Activated naive CD8-positive, alpha-beta T cell treated with anti-CD3 and anti-CD28 coated beads, Interleukin-2, amount 10 ng/mL, durations not matched to agents 7 days and 5 days (primary cell): ENCODE measurements at regions not wholly inside any gene's neighbourhood (a gene's known extent, or its start where the extent isn't known, plus 50 kb on each side); places are given as distances from the start of the nearest gene placed in this dataset.

Experiments used
- ATAC-seq: fragments of 150-1000 bp; cut with Tn5 transposase; one replicate; pipeline ENCODE4 v1.10.0; 2021; ENCODE audit warnings: low read depth, moderate library complexity
- POLR2A ChIA-PET: fragments of 350-600 bp; sonication (Branson Sonifier 250); formaldehyde crosslinking; loops from one replicate; lab custom pipeline; 2021; ENCODE audit warnings: antibody characterized with exemption; lab: Charles Lee
- DNase-seq: peaks from one replicate; pipeline ENCODE4 v3.0.0; 2021
- H3K27ac Mint-ChIP-seq: one replicate; pipeline ENCODE4 v1.8.0; 2022; ENCODE audit warnings: mild to moderate bottlenecking, mixed read lengths
- H3K27me3 Mint-ChIP-seq: one replicate; pipeline ENCODE4 v1.8.0; 2022; ENCODE audit warnings: mild to moderate bottlenecking, moderate library complexity, mixed read lengths
- H3K36me3 Mint-ChIP-seq: one replicate; pipeline ENCODE4 v1.8.0; 2021; ENCODE audit warnings: mild to moderate bottlenecking, mixed read lengths
- H3K4me1 Mint-ChIP-seq: one replicate; pipeline ENCODE4 v1.8.0; 2021; ENCODE audit warnings: mixed read lengths
- H3K4me3 Mint-ChIP-seq: one replicate; pipeline ENCODE4 v1.8.0; 2022; ENCODE audit warnings: mild to moderate bottlenecking, moderate library complexity, mixed read lengths
- H3K9me3 Mint-ChIP-seq: one replicate; pipeline ENCODE4 v1.8.0; 2021; ENCODE audit warnings: mixed read lengths

DNA sequence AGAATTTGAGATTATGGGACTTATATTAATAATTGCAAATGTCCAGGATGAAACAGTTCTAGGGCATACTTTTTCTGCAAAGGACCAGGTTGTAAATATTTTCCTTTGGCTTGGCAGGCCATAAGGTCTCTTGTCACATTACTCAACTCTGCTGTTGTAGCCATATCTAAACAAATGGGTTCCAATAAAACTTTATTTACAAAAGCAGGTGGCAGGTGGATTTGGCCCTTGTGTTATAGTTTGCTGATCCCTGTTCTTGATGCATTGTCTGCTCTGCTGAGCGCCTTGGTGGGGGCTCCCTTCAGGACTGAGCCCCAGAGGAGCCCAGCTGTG is 258.5 kb downstream of the FOXD2 start:
- Mint-ChIP-seq H3K9me3 (no peaks in the 10 kb centered on the region), H3K4me1 (no peaks in the 10 kb centered on the region), H3K36me3 (no peaks in the 10 kb centered on the region), H3K27me3 (no peaks in the 10 kb centered on the region), H3K4me3 (no peak overlapping the region), H3K27ac (no peak overlapping the region)
- ATAC-seq (no peak), DNase-seq (no peak)
- POLR2A ChIA-PET = no interaction called here

DNA sequence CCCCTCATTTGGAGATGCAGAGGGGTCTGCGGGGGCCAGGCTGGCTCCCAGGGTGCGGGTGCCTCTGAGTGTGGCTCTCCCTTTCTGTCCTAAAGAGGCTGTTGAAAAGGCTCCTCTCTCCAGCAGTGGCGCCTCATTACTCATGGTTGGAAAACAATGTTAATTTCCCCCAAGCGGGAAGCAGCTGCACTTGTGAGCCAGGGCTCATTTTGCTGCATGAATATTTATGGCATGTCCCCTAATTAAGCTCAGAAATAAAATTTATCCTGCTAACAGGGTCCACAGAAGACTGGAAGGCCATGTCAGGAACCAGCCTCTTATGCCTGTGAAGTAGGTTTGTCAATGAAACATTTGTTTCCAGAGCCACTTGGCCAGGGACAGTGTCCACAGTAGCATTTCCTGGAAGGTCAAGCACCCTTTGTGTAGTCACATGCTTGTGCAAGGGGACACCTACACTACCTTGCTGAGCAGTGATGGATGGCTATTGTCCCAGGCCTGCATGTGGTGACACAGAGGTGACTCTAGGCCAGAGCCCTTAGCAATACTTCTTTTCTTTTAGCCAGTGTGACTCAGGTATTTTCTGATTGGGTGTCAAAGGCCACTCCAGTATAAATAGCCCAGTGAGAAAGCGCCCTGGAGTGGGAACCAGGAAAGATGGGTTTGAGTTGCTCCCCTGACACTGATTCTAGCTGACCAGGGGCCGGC is 259.0 kb downstream of the FOXD2 start:
- no peak overlapping the region for H3K27ac Mint-ChIP-seq
- H3K4me3 Mint-ChIP-seq = no peak overlapping the region
- no peaks in the 10 kb centered on the region for H3K4me1 Mint-ChIP-seq
- no peaks in the 10 kb centered on the region for H3K9me3 Mint-ChIP-seq
- no peaks in the 10 kb centered on the region for H3K36me3 Mint-ChIP-seq
- no peak for DNase-seq
- ATAC-seq = no peak
- POLR2A ChIA-PET = no interaction called here
- no peaks in the 10 kb centered on the region for H3K27me3 Mint-ChIP-seq

DNA sequence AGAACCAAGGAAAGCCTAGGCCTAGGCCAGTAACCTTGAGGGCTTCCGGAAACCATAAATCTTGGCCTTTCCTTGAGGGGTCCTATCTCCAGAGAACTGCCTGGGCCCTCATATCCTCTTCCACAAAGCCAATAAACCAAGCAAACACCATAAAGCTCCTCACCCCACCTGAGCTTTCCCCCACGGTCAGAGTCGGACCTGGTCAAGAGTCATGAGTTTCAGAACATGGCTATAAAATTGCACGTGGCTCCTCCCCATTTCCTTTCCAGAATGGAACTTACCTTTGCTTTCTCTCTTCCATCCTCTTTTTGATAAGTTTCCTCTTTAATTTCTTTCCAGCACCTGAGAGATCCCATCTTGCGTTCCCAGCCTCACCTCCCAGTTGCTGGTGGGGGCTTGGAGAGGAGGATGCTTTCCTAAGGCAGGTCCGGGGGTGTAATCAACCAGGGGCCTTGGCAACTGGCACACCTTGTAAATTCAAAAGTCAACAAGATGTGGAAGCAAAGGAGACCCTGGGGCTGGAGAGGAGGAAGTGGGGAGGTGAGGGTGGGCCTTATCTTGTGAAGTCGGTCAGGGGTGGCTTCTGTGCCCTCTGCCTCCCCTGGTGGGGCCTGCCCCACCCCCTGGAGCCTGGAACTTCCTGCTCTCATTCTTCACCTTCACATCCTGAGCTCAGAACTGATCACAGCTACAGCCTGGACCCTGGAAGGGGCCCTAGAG is 259.9 kb downstream of the FOXD2 start:
- Mint-ChIP-seq H3K27me3 (no peaks in the 10 kb centered on the region), H3K27ac (no peak overlapping the region), H3K9me3 (no peaks in the 10 kb centered on the region), H3K4me1 (no peaks in the 10 kb centered on the region), H3K36me3 (no peaks in the 10 kb centered on the region), H3K4me3 (no peak overlapping the region)
- POLR2A ChIA-PET = no interaction called here
- no peak for DNase-seq
- no peak for ATAC-seq

DNA sequence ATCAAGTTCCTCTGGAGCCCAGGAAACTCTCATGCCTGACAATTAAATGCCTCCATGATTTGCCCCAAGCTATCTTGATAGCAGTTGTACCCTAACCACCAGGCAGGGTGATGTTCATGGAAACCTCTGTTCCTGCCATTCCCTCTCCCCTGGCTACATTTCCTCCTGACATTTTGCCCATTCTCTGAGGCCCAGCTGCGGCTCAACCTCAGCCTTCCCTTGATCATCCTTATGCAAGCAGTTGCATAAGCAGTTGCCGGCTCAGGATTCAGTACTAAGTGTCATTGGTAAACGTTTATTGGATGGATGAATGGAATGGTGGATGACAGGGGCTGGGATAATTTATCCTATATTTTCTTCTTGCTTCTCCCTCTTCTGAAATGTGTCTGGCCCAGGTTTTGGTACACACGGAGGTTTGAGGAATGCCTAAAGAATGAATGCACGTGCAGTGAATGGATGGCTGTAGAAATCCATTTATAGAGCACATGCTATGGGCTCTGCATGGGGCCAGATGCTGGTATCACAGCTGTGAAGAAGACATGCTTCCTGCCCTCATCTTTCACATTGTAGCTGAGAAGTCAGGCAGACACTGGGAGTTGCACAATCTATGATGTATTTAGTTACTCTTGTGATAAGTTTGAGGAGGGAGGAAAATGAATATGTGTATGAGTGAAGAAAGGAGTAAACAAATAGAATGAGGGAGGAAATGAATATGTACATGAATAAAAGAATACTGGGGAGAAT is 261.8 kb downstream of the FOXD2 start:
- H3K27me3 Mint-ChIP-seq = peaks cover 4% of the 10 kb centered on the region
- H3K4me1 Mint-ChIP-seq = no peaks in the 10 kb centered on the region
- no peak overlapping the region for H3K4me3 Mint-ChIP-seq
- no peaks in the 10 kb centered on the region for H3K36me3 Mint-ChIP-seq
- DNase-seq (no peak), ATAC-seq (no peak)
- H3K27ac Mint-ChIP-seq = no peak overlapping the region
- POLR2A ChIA-PET = no interaction called here
- H3K9me3 Mint-ChIP-seq = no peaks in the 10 kb centered on the region

DNA sequence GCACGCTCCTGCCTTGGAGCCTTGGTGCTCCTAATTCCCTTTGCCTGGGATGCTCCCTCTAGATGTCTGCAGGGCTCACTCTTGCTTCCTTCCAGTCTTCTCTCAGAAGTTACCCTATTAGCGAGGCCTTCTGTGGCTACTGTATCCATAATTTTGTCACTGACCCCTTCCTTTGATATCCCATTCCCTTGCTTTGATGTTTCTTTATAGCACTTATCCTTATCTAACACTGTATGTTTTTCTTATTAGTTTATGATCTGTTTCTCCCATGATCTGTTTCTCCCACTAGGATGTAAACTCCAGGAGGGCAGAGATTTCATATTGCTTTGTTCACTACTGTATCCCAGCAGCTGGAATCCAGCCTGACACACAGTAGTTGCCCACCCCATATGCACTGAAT is 263.4 kb downstream of the FOXD2 start:
- no peak for DNase-seq
- peaks cover 14% of the 10 kb centered on the region for H3K27me3 Mint-ChIP-seq
- H3K27ac Mint-ChIP-seq = no peak overlapping the region
- H3K4me1 Mint-ChIP-seq = no peaks in the 10 kb centered on the region
- no peaks in the 10 kb centered on the region for H3K9me3 Mint-ChIP-seq
- H3K4me3 Mint-ChIP-seq = no peak overlapping the region
- no peak for ATAC-seq
- no peaks in the 10 kb centered on the region for H3K36me3 Mint-ChIP-seq
- POLR2A ChIA-PET = no interaction called here

DNA sequence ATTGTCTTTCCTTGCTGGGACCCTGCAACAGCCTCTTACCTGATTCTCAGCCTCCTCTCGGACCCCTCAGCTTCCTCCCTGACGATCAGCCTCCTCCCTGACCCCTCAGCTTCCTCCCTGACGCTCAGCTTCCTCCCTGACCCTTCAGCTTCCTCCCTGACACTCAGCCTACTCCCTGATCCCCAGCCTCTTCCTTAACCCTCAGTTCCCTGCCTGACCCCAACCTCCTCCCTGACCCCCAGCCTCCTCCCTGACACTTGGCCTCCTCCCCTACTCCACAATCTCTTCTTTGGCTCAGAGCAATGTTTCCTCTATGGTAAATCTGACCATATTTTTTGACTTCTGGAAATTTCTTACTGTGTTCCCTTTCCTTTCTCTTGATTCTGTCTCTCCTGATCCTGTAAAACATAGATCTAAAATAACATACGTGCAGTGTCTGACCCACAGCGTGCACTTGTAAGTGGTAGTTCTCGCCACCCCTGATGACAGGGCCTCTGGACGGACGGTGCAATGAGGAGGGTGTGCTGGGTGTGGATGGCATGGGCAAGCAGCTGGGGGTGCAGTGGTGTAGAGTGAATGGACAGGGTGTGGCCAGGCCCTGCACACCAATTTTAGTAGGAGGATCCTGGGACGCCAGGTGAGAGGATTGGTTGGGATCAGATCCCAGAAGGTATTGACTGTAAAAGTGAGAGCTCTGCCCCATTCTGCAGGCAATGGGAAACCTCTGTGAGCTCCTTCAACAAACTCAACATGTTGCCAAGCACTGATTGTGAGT is 264.1 kb downstream of the FOXD2 start:
- POLR2A ChIA-PET = no interaction called here
- ATAC-seq (no peak), DNase-seq (no peak)
- no peaks in the 10 kb centered on the region for H3K9me3 Mint-ChIP-seq
- peaks cover 18% of the 10 kb centered on the region for H3K27me3 Mint-ChIP-seq
- no peaks in the 10 kb centered on the region for H3K4me1 Mint-ChIP-seq
- H3K27ac Mint-ChIP-seq = no peak overlapping the region
- no peak overlapping the region for H3K4me3 Mint-ChIP-seq
- H3K36me3 Mint-ChIP-seq = no peaks in the 10 kb centered on the region

DNA sequence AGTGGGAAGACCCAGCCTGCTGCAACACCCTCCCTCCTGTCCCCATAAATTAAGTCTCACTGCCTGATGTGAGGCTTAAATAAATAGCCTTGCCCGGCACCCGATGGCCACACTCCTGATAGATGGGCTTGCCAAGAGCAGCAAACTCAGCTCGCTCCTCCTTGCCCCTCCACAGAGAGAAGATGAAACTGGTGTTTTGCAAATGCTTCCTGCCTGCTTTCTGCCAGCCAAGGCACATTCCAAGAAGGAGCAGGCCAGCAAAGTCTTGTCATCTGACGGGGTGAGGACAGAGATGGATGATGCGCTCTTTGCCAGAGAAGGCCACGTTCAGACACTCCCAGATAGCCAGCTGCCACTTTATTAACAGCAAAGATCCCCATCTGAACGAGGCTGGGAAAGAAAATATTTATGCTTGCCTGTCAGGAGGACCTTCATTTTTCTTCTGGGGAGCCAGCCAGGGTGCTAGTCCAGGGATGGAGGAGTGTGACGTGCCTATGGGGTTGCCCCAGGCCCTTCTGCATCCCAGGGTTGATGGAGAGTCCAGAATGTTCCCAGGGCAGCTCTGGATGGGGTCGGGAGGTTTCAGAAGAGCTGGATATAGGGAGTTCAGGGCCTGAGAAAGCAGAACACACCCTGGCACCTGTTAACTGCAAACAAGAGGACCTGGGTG is 265.4 kb downstream of the FOXD2 start:
- Mint-ChIP-seq H3K27ac (no peak overlapping the region), H3K27me3 (peaks cover 29% of the 10 kb centered on the region), H3K4me3 (no peak overlapping the region), H3K9me3 (no peaks in the 10 kb centered on the region), H3K36me3 (no peaks in the 10 kb centered on the region), H3K4me1 (no peaks in the 10 kb centered on the region)
- DNase-seq = no peak
- POLR2A ChIA-PET = no interaction called here
- no peak for ATAC-seq

DNA sequence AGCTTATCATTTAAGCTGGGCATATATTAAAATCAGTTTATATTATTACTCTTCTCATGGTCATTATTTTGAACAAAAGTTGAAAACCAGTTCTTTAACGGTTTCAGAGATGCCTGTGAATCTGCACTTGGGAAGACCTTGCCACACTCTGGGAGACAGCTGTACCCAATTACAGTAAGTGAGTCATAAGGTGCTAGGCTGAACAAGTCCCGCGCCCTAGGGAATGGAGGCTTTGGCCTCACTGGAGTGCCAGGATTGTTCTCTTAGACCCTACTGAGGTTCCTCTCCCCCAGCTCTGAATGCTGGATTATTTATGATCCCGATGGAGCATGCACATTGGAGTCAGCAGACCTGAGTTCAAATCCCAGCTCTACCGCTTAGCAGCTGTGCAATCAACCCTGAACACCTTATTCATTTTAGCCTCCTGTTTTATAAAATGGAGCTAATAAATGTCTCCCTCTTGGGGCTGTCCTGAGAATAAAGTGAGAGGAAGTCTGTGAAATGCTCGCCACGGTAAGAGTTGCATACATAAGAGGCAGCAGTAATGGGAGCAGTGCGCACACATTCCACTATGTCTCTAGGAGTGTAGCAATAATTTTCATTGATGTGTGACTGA is 266.2 kb downstream of the FOXD2 start:
- Mint-ChIP-seq H3K4me1 (no peaks in the 10 kb centered on the region), H3K4me3 (no peak overlapping the region), H3K27me3 (peaks cover 34% of the 10 kb centered on the region), H3K36me3 (no peaks in the 10 kb centered on the region), H3K27ac (no peak overlapping the region), H3K9me3 (no peaks in the 10 kb centered on the region)
- no peak for ATAC-seq
- no peak for DNase-seq
- POLR2A ChIA-PET = no interaction called here

DNA sequence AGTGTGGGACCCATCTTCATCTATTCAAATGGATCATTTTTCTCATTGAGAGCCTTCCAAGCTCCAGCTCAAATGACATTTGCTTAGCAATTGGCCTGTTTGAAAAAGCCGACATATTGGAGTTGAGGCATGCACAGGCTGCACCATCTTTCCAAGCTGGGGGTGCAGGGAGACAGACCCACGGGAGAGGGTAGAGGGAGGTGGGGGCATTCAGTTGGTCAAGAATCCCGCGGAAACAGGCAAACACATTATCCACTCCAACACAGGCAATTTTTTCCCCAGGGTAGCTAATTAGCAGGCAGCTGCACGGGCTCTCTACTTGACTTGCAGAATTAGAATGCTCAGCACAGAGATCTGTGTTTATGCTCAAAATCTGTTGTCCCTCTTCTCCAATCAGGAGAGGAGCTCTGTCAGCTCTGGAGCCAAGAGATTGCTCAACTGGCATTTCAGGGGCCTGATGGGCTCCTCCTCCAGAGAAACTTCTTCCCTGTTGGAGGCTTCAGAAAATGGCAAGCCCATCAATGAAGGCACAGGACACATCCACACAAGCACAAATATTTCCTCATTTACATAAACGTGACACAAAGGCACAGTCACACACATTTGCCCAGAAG is 267.8 kb downstream of the FOXD2 start:
- H3K4me1 Mint-ChIP-seq = peaks cover 2% of the 10 kb centered on the region
- no peaks in the 10 kb centered on the region for H3K9me3 Mint-ChIP-seq
- H3K27ac Mint-ChIP-seq = no peak overlapping the region
- no peaks in the 10 kb centered on the region for H3K36me3 Mint-ChIP-seq
- no peak overlapping the region for H3K4me3 Mint-ChIP-seq
- no peak for ATAC-seq
- POLR2A ChIA-PET = no interaction called here
- DNase-seq = no peak
- H3K27me3 Mint-ChIP-seq = peaks cover 43% of the 10 kb centered on the region

DNA sequence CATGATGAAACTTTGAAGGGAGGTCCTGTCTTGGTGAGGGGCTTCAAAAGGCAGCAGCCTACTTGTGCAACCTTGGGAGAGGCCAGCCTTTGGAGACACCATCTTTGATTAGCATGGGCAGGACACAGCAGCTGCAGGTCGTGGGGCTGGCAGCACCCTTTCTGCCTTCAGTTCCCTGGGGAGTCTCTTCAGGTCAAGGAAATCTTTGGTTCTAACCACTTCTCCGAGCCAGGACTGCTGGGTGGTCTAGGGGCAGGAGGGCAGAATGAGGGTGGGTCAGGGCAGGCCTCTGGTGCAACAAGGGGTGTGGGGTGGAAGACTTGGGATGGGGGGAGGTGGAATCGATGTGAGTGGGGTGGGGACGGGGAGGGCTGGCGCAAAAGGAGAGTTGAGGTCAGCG is 269.7 kb downstream of the FOXD2 start:
- DNase-seq (no peak), ATAC-seq (no peak)
- Mint-ChIP-seq H3K27me3 (peaks cover 59% of the 10 kb centered on the region), H3K4me1 (peaks cover 2% of the 10 kb centered on the region), H3K9me3 (no peaks in the 10 kb centered on the region), H3K27ac (no peak overlapping the region), H3K4me3 (no peak overlapping the region), H3K36me3 (no peaks in the 10 kb centered on the region)
- POLR2A ChIA-PET = no interaction called here

DNA sequence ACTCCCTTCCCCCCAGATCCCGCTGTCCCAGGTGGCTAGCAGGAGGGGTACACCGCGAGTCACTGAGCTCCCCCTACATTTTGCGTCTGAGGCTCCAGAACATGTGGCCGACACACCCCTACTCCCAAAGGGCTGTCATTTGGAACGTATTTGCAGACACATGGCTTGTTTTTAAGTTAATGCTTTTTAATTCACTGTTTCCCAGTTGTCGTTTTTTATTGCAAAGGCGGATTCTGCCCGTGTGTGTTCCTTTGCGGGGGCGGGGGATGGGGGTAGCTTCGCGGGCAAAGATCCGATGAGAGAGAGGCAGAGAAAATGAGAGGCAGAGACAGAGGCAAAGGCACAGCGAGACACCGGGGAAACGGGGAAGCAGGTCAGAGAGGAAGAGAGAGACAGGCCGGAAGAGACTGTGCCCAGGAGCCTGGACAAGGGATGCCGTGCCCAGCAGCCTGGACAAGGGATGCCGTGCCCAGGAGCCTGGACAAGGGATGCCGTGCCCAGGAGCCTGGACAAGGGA is 270.2 kb downstream of the FOXD2 start:
- Mint-ChIP-seq H3K36me3 (no peaks in the 10 kb centered on the region), H3K27ac (no peak overlapping the region), H3K9me3 (no peaks in the 10 kb centered on the region), H3K27me3 (peaks cover 64% of the 10 kb centered on the region), H3K4me1 (peaks cover 2% of the 10 kb centered on the region), H3K4me3 (no peak overlapping the region)
- DNase-seq = no peak
- POLR2A ChIA-PET = no interaction called here
- ATAC-seq = no peak

DNA sequence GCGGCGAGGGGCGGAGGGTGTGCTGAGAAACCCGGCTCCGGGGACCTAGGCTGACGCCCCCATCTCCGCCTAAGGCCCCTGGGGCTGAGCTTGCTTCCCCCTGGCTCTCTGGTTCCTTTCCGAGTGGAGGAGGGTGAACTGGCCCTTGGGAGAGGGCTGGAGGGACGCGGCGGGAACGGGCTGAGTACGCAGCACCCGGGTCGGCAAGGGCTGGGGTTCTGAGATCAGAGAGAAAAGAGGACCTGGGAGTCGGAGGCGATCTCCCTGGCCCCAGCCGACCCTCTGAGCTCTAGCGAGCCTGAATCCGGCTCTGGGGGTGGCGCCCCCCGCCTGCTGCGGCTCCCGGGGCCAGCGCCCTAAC is 270.8 kb downstream of the FOXD2 start:
- Mint-ChIP-seq H3K36me3 (no peaks in the 10 kb centered on the region), H3K27ac (no peak overlapping the region), H3K4me3 (no peak overlapping the region), H3K27me3 (peaks cover 65% of the 10 kb centered on the region), H3K4me1 (peaks cover 2% of the 10 kb centered on the region), H3K9me3 (no peaks in the 10 kb centered on the region)
- POLR2A ChIA-PET = interaction anchor here (1.2 kb wide), 1 partner anchor 271 kb away, joined by 4 read pairs; the partner anchor contains the start of gene FOXD2
- DNase-seq (no peak), ATAC-seq (no peak)
